Breast epithelium (tissue), 4 donors: ENCODE measurements at regions not wholly inside any gene's neighbourhood (a gene's known extent, or its start where the extent isn't known, plus 50 kb on each side); places are given as distances from the start of the nearest gene placed in this dataset.

Experiments used
- DNase-seq, 2 donors: peaks; one replicate each; pipeline ENCODE4 v3.0.0-alpha.2; 2019; ENCODE audit warnings: low spot score in 2 of 2
- H3K27ac ChIP-seq, 2 donors: fragments of 200-600 bp; sonication (generic) in 1 of 2; one replicate each; pipeline ENCODE4 v1.5.1; 2016 to 2019; ENCODE audit warnings: mild to moderate bottlenecking in 1 of 2
- H3K27me3 ChIP-seq, 2 donors: fragments of 200-600 bp; sonication (generic) in 1 of 2; one replicate each; pipeline versions ENCODE4 v1.5.1 to v1.6.0; 2017 to 2019; ENCODE audit warnings: control low read depth in 1 of 2, mild to moderate bottlenecking in 1 of 2
- H3K36me3 ChIP-seq: fragments of 200-600 bp; one replicate; pipeline ENCODE4 v1.5.1; 2019
- H3K4me1 ChIP-seq, 2 donors: fragments of 200-600 bp; sonication (generic); one replicate each; pipeline ENCODE4 v1.5.1; 2016 to 2019; ENCODE audit warnings: control low read depth in 1 of 2
- H3K4me3 ChIP-seq, 3 donors: fragments of 200-600 bp; sonication (generic); 1 replicate in 2 of 3; 2 replicates in 1 of 3; pipeline ENCODE4 v1.5.1; 2016 to 2019; ENCODE audit warnings: mild to moderate bottlenecking in 3 of 3, moderate library complexity in 2 of 3
- H3K9me3 ChIP-seq, 2 donors: fragments of 200-600 bp; sonication (generic) in 1 of 2; one replicate each; pipeline ENCODE4 v1.5.1; 2016 to 2019; ENCODE audit warnings: control low read depth in 1 of 2
- CTCF ChIP-seq, 3 donors: fragments of 450-650 bp; IDR thresholded peaks; one replicate each; pipeline ENCODE4 v1.5.1; 2016 to 2017; ENCODE audit warnings: antibody characterized with exemption in 3 of 3, mild to moderate bottlenecking in 3 of 3, moderate library complexity in 3 of 3
- POLR2A ChIP-seq: fragments of 450-650 bp; IDR thresholded peaks from one replicate; pipeline ENCODE4 v1.6.1; 2016; ENCODE audit warnings: antibody characterized with exemption, mild to moderate bottlenecking, moderate library complexity
- POLR2AphosphoS5 ChIP-seq, 3 donors: sonication (generic); formaldehyde crosslinking; IDR thresholded peaks; one replicate each; pipeline ENCODE4 v1.6.1; 2017; ENCODE audit warnings: antibody characterized with exemption in 3 of 3
- intact Hi-C: fragments of 100-400 bp; cut with DNase I; formaldehyde crosslinking; loops from one replicate; pipeline ENCODE4 v1.15.1; 2023; ENCODE audit warnings: low total_unique reads

- no peak for DNase-seq
- Histone ChIP-seq H3K9me3 (no peaks in the 10 kb centered on the region), H3K36me3 (no peaks in the 10 kb centered on the region), H3K4me3 (no peak overlapping the region), H3K27ac (no peak overlapping the region), H3K4me1 (no peaks in the 10 kb centered on the region), H3K27me3 (no peaks in the 10 kb centered on the region)
- intact Hi-C loops: no loop called here
- TF ChIP-seq POLR2A (no peak), CTCF (IDR thresholded peaks at IDR 0.05) (no peak), POLR2AphosphoS5 (IDR thresholded peaks at IDR 0.05) (no peak)
Measured at GRCh38 chr2:120942658-120943057, 207.0 kb downstream of the GLI2 start.

- H3K4me3 ChIP-seq: no peak overlapping the region
- H3K27me3 ChIP-seq: no peaks in the 10 kb centered on the region
- no peak for TF ChIP-seq POLR2A
- TF ChIP-seq POLR2AphosphoS5 (IDR thresholded peaks at IDR 0.05): no peak
- TF ChIP-seq CTCF (IDR thresholded peaks at IDR 0.05): no peak
- no peak overlapping the region for H3K27ac ChIP-seq
- no peaks in the 10 kb centered on the region for H3K9me3 ChIP-seq
- H3K4me1 ChIP-seq: no peaks in the 10 kb centered on the region
- intact Hi-C loops: no loop called here
- DNase-seq: no peak
- H3K36me3 ChIP-seq: no peaks in the 10 kb centered on the region
Measured at GRCh38 chr2:120943403-120944034, 207.9 kb downstream of the GLI2 start.

GRCh38 chr2:120944575-120944974, 208.9 kb downstream of the GLI2 start:
- TF ChIP-seq CTCF (IDR thresholded peaks at IDR 0.05) (no peak), POLR2A (no peak), POLR2AphosphoS5 (IDR thresholded peaks at IDR 0.05) (no peak)
- Histone ChIP-seq H3K27ac (no peak overlapping the region), H3K9me3 (no peaks in the 10 kb centered on the region), H3K36me3 (no peaks in the 10 kb centered on the region), H3K4me3 (no peak overlapping the region), H3K4me1 (no peaks in the 10 kb centered on the region), H3K27me3 (no peaks in the 10 kb centered on the region)
- intact Hi-C loops: no loop called here
- no peak for DNase-seq

- intact Hi-C loops: loop anchor here (1.0 kb wide), 1 partner anchor 21 kb away; no protein-coding TSS in a partner anchor
- H3K9me3 ChIP-seq: no peaks in the 10 kb centered on the region
- DNase-seq: no peak
- no peaks in the 10 kb centered on the region for H3K4me1 ChIP-seq
- no peak overlapping the region for H3K4me3 ChIP-seq
- H3K36me3 ChIP-seq: no peaks in the 10 kb centered on the region
- TF ChIP-seq CTCF (IDR thresholded peaks at IDR 0.05) (no peak), POLR2A (no peak), POLR2AphosphoS5 (IDR thresholded peaks at IDR 0.05) (no peak)
- no peak overlapping the region for H3K27ac ChIP-seq
- no peaks in the 10 kb centered on the region for H3K27me3 ChIP-seq
Measured at GRCh38 chr2:120945091-120945490, 209.4 kb downstream of the GLI2 start.

GRCh38 chr2:120945832-120946499, 210.3 kb downstream of the GLI2 start:
- Histone ChIP-seq H3K27ac (no peak overlapping the region), H3K27me3 (no peaks in the 10 kb centered on the region), H3K36me3 (no peaks in the 10 kb centered on the region), H3K4me3 (no peak overlapping the region), H3K4me1 (no peaks in the 10 kb centered on the region), H3K9me3 (no peaks in the 10 kb centered on the region)
- no peak for TF ChIP-seq POLR2AphosphoS5 (IDR thresholded peaks at IDR 0.05)
- no peak for TF ChIP-seq CTCF (IDR thresholded peaks at IDR 0.05)
- TF ChIP-seq POLR2A: no peak
- intact Hi-C loops: loop anchor here (1.0 kb wide), 1 partner anchor 22 kb away; no protein-coding TSS in a partner anchor
- no peak for DNase-seq
